ENCODE measurements at regions not wholly inside any gene's neighbourhood (a gene's known extent, or its start where the extent isn't known, plus 50 kb on each side); places are given as distances from the start of the nearest gene placed in this dataset.

- DNase-seq = no peak
Measured at GRCh38 chr1:24983006-24983680, 53.1 kb upstream of the RUNX3 start.

- no peak for DNase-seq
Measured at GRCh38 chr1:24981631-24982005, 51.5 kb upstream of the RUNX3 start.

- no peak for DNase-seq
Measured at GRCh38 chr1:24980836-24981630, 51.0 kb upstream of the RUNX3 start.
